NCI-H748 treated with DMSO at 0.1 percent for 48 hours (cell line): ENCODE measurements at regions not wholly inside any gene's neighbourhood (a gene's known extent, or its start where the extent isn't known, plus 50 kb on each side); places are given as distances from the start of the nearest gene placed in this dataset.

Experiments
- DNase-seq: peaks from one replicate; lab custom pipeline; 2025; lab: John Stamatoyannopoulos, UW

DNA sequence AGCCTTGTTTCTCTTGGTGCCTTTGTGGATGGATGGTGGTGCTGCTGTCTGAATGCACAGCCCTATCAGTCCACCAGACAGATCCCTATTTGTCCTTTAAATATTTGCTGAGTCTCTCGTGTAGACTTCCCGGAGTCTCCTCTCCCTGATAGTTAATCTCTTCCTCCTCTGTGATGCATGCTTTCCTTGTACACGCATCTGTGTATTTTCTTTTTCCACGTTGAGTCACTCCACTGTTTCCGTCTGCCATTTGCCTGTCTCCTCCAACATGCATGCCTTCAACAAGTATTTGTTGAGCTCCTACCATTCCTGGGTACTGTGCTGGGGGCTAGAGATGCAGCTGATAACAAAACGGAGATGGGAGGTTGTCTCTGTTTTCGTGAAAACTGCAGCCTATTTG, 282.6 kb downstream of the HAPSTR1 start:
- no peak for DNase-seq

DNA sequence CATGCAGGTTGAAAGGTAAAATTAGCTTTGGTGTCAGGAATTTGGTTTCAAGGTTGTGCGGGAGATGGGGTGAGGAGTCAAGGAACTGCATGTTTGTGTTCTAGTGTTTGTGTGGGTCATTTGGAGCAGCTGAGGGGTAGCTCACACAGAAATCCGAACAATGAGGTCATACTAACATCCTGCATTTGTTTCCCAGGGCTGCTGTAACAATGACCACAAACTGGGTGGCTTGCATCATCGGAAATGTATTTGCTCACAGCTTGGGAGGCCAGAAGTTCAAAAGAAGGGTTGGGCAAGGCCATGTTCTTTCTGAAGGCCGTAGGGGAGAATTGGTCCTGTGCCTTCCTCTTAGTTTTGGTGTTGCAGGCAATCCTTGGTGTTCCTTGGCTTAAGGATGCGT, 287.4 kb downstream of the HAPSTR1 start:
- no peak for DNase-seq

DNA sequence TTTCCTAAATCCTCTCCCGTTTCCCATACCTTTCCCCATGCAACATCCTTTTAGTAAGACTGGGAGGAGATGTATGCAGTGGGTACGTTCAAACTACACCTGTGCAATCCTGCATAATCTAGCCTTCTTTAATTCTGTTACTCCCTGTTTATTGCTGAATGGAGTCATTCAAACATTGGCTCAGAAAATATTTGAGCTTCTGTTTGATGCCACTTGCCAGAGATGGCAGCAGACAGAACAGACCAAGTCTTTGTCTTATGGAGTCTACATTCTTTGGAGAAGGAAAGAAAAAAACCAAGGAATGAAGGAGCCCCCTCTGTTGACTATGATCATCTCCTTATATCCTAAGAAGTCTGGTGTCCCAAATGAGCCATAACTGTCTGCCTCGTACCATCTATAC, 288.8 kb downstream of the HAPSTR1 start:
- DNase-seq, result no peak

DNA sequence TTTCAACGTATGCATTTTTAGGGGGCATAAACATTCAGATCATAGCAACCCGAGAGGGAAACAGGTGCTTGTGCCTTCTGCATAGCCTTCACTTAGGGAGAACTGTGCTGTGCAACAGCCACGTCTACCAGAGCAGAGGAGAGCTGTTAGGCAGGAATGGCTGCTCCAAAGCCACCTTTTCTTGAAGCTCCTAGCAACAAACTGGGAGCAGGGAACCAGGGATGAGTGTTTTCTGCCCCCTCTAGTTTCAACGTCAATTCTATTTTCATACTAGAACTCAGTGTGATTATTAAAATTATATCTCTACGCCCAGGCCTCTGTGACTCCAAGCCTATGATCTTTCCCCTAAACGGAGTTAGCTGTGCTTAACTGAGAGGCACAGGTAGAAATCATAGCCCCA, 290.0 kb downstream of the HAPSTR1 start:
- DNase-seq, result no peak

DNA sequence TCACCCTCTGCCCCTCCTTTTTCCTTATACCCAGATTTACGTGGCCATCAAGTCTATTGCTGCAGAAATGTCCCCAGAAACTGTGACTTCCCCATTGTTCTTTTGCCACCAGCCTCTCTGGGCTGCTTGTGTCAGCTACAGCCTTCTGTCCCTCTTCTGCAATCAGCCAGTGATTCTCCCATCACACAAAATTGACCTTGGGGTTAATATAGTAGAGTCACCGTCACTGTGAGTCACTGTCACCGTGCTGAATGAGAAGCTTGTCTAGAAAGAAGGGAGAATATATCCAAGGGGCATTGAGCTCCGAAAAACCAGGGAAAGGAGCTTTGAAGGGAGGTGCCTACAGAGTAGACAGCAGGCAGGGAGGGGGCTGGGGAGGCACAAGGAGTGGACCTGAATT, 290.5 kb downstream of the HAPSTR1 start:
- DNase-seq, result no peak

DNA sequence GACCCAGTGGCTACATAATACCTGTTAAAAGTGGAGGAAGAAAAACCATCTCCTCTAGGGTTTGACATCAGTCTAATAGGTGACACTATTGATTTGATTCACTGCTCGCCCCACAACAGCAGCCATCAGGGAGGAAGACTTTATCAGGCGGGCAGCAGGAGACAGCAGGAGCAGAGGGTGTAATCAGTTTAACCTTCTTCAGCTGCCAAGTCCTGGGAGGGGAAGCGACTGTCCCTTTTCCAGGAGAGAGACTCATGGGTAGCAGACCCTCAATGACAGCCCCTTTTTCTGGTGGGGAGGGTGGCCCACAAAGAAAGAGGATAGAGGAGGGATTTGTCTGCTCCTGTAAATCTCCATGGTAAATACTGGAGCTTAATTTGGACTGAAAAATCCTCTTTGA, 291.8 kb downstream of the HAPSTR1 start:
- no peak for DNase-seq

DNA sequence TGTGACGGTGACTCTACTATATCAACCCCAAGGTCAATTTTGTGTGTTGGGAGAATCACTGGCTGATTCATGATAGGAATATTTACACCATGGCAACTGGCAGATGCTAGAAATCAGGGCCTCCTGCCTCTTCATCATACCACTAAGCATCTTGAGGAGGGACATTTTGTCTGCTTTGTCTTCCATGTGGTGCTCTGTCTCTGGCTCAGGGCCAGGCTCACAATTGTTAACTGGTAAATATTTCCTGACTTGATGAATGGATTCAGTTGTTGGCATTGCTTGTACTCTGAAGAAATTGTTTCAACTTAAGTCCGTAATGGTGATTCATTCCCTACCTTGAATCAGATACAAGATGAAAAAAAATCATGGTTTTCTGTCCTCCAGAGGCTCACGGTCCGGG, 292.7 kb downstream of the HAPSTR1 start:
- no peak for DNase-seq

DNA sequence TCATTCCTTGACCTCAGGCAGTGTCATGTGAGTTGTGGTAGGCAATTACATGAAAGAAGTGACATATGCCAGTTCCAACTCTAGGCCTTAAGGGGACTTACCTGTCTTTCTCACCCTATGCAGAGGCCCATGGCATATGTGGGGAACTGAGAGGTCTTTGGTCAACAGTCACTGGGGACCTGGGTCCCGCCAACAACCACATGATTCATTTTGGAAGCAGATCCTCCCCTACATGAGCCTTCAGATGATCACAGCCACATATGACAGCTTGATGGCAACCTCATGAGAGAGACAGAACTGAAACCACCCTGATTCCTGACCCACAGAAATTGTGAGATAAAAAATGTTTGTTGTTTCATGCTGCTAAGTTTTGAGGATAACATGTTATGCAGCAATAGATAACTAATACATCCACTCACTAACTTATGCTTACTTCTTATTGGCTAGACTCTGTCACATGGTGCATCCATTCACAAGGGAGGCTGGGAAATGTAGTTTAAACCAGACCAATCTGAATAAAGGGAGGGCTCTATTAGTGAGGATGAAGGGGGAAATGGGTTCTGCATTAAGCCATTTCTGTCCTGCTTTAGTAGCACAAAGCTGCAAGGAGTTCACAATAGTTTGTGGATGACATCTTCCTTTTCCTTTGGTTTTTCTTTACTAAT, 298.2 kb downstream of the HAPSTR1 start:
- DNase-seq, result no peak

DNA sequence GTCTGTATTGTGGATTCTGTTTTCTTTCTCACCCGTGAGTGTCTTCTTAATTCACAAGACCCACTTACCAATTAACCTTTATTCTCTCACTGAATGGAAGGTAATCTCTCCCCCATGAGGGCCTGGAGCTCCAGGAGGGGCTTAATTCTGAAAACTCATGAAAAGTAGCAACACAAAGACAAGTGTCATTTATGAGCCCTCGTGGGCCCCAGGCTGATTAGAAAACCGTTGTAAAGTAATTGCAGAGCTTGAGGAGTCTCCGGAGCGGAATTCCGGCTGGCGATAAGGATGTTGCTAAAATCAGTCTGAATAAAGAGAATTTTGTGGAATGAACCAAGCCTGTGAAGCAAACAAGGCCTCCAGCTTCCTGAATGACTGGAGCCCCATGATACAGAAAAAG, 301.5 kb downstream of the HAPSTR1 start:
- no peak for DNase-seq

DNA sequence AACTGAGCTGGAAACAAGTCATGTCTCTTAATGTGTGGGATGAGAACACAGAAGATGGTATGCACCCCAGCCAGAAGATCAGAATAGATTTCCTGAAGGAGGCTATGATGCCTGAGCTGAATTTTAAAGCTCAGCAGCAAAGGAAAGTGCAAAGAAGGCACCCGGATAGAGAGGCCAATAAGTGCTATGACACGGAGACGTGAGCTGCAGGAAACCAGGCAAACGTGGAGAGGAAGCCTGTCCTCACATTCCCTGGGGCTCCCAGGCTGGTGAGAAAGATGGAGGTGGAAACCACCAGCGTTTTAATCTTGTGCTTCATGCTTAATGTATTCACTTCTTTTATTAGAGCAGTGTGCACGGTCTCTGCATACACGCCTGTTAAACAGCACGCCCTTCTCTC, 302.1 kb downstream of the HAPSTR1 start:
- DNase-seq, result no peak

DNA sequence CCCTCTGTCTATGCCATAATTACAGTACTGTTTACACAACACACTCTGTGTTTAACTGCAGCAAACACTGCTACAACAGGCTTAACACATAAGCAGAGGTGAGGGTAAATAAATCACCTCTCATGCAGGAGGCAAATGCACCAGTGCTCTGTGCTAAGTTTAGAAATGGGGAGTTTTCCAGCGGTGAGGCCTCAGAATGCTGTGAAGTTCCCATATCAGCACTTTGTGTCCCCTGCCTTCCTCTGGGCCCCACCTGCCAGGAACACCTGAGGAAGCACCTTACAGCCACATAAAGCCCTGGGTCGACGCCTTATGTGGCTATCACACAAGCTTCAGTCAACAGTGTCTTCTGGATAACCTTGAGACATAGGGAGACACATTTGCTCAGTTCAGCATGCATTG, 304.5 kb downstream of the HAPSTR1 start:
- peak; percentile 50 for DNase-seq

DNA sequence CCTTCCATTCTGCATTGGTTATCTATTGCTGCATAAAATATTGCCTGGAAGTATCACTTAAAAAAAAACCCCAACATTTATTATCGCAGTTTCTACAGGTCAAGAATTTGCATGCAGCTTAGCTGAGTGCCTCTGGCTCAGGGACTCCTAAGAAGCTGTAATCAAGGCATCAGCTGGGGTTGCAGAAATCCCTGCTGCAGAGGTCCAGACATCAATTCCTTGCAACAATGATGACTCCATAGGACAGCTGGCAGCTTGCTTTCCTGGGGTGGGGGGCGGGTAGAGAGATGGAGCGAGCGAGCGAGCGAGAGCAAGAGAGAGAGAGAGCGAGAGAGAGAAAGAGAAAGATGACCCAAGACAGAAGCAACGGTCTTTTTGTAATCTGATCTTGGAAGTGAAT, 308.1 kb downstream of the HAPSTR1 start:
- no peak for DNase-seq

DNA sequence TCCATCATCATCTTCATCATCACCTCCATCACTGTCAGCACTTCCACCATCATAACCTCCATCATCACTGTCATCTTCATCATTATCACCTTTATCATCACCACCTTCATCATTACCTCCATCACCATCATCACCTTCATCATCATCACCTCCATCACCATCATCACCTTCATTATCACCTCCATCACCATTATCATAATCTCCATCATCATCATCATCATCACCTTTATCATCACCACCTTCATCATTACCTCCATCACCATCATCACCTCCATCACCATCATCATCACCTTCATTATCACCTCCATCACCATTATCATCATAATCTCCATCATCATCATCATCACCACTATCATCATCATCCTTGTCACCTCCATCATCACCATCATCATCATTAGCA, 309.7 kb downstream of the HAPSTR1 start:
- DNase-seq, result no peak

DNA sequence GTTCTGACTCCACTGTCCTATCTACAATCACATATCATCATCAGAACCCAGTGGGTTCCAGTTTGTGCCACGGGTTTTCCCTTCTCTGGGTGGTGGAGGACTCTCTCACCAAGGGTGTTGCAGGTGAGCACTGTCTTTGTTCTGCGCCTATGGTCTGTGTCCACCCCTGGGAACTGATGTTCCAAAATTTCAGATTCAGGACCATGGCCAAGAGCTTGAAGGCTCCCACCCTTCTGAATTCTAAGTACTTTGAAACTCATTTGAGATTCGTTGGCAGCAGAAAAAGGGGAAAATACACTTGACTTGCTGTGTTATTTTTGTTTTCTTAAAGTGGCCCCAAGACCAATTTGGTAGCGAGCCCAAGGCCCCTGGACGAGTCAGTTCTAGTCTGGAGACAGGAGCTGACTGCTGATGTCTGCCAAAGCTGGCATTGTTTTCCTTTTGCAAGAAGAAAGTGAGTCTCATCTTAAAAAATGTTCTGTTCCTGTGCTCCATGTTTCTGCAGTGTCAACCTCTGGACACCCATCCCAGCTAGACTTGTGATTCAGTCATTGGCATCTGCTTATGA, 310.9 kb downstream of the HAPSTR1 start:
- no peak for DNase-seq

DNA sequence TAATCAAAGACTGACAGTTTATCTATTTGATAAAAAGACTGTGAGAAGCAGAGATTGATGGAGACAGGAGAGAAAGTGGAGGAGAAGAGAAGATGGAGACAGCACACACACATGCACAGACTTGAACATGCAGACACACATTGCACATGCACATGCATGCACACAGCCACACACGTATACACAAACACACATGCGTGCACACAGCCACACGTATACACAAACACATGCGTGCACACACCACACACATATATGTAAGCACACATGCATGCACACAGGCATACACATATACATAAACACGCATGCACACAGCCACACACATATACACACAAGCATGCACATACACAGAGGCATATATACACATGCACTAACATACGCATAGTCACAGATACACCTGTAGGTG, 313.4 kb downstream of the HAPSTR1 start:
- DNase-seq, result no peak

DNA sequence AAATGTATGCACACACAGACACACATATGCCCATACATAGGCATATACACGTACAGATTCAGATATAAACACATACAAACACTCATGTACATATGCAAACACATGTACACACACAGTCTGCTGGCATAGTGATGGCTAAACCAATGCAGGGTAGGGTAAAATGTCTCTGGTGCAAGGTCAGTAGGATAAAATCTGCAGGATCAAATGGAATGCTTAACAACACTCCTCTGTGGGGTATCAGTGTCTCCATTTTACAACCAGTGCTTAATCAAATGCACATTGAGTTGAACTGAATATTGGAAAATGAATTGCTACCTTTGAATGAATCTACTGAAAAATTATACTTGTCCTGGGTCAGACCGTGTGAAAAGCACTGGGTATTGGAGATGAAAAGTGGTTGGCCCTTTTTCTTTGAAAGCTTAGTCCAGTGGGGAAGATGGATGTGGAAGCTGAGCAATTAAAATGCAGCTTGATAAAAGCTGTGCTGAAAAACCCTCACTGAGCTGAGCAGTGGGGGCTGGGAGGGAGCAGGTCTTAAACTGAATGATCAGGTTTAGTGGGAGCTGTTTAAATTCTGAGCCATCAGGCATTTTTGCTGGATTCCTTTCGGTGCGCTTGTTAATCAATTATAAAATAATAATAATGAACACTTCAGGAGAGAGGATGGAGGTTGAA, 314.7 kb downstream of the HAPSTR1 start:
- DNase-seq, result no peak

DNA sequence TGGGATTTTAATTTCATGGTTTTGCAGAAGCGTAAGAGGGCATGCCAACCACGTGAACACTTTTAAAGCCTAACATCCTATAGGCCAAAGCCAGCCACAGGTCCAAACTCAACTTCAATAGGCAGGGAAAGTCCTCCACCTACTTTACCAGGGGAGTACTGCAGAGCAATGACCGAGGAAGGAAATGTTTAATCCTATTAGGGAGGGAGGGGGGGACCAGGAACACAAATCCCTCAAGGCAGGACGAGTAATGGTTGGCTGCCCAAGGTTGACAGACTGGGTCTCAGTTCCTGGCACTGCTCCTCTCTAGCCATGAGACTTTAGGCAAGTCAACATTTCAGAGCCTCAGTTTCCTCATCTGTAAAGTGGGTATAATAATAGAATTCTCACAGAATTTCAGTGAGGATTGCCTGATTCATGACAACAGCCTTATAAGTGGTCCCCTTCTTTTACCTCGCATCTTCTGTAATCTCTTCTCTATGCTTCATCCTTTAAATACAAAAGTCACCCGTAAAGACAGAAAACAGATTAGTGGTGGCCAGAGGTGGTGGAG, 315.8 kb downstream of the HAPSTR1 start:
- no peak for DNase-seq

DNA sequence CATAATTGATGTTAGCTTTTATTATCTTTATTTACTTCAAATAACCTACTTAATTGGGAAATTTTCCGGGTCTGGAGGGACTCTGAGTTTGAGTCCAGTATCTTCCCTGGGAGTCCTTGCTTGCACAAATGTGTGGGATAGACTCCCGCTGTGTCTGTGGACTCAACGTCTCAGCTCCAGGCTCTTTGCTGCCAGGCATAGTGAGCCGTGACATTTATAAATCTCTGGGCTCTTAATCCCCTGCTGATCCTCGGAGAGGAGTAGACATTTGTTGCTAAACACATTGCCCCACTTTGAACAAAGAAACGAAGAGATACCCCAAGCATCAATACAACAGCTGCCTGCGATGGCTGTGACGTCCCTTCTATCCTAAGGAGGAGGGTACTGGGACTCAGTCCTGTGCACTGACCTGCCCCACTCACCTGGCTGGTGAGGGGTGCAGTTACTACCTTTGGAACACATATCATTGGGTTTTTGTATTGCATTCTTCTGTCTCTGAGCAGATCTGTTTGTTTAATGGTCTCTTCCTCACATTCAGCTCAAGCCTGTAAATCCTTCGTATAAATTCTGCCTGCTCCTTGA, 316.9 kb downstream of the HAPSTR1 start:
- no peak for DNase-seq

DNA sequence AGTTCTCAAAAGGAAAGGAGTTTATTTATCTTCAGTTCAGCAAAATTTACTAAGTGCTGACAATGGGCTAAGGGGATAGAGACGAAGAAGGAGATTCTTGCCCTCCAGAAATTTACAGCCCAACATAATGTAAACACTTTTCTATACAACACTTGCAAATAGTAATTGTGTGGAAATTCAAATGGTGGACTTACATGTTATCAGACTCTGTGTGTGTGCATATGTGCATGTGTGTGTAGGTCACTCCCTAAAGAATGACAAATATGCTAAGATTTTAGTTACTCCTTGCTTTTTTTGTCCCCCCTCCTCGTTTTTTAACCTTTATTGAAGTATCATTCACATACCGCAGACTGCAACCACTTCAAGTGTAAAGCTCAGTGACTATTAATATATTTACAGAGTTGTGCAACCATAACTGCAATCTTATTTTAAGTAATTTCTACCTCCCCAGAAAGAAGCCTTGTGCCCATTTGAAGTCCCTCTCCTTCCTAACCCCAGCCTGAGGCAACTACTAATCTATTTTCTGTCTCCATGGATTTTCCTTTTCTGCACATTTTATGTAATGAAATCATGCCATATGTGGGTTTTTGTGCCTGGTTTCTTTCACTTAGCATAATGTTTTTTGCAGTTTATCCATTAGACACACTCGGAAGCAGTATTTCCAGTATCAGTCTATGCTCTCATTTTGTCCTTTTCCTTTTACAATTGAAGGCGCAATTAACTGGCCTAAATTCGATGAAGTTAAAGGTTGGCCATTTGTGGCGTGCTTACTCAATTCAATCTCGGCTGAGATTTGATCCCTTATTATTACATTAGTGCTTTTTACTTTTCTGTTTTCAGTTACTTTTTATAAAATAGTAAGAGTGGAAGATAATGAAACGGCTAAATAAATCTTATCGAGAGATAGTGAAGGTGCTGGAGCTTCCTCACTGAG, 318.4 kb downstream of the HAPSTR1 start:
- no peak for DNase-seq

DNA sequence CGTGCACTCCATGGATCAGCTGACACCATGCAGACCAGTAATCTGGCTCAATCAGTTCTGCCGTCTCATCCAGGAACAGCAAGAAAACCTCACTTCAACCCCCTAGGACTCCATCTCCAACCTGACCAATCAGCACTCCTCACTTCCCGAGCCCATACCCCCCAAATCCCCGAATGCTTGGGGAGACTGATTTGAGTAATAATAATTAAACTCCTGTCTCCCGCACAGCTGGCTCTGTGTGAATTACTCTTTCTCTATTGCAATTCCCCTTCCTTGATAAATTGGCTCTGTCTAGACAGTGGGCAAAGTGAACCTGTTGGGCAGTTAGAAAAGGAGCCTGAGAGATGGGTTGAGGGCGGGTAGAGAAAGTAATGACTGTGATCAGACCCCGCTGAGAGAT, 320.0 kb downstream of the HAPSTR1 start:
- no peak for DNase-seq

DNA sequence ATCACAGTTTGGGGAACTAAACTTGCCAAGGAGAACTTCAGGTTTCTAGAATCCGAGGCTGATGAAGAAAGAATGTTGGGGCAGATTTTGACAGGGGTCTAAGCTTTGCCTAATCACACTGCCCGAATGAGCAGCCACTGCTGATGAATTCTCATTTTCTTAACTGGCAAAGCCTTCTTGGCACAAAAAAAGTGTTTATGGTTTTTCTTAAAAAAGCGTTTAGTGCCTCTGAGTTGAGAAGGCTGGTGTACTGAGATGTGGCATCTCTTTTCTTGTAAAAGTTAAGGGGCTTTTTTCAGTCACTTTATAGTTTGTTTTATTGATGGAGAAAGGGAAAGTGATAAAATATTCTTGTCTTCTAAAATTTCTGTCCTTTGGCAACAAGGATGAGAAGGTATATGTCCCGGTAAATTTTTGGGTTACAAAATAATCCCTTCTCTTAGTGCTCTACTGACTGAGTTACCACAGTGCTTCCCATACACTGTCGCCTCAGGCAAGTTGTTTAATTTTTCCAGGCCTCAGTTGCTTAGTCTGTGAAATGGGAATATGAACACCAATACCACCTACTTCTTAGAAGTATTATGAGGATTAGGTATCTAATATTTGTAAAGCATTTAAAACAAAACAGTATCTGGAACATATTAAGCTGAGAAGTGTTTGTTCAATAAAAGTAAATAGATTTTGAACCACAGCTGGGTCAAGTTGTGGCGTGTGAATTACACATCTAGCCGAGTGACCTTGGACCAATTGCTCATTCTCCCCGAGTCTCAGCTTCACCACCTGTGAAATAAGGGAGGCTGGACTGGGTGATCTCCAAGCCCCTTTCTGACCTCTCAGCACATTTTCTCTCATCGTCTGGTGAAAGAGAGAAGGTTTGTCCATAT, 320.8 kb downstream of the HAPSTR1 start:
- DNase-seq, result no peak
